Natural killer cell (primary cell): ENCODE measurements at regions not wholly inside any gene's neighbourhood (a gene's known extent, or its start where the extent isn't known, plus 50 kb on each side); places are given as distances from the start of the nearest gene placed in this dataset.

ENCODE experiments used
- ATAC-seq, 3 donors: fragments of 150-1000 bp in 2 of 3; fragments of 200-7000 bp in 1 of 3; cut with Tn5 transposase; 1 replicate in 1 of 3; 2 replicates in 2 of 3; pipeline ENCODE4 v1.10.0; 2021; ENCODE audit warnings: mild to moderate bottlenecking in 2 of 3, moderate library complexity in 2 of 3
- DNase-seq, 2 donors: peaks; one replicate each; pipeline versions ENCODE4 v3.0.0 to v3.0.0-alpha.2; 2013 to 2021; ENCODE audit warnings: mixed read lengths in 1 of 2
- H3K27ac ChIP-seq: one replicate; pipeline ENCODE4 v1.5.1; 2013; ENCODE audit warnings: mild to moderate bottlenecking, low read length
- H3K27me3 ChIP-seq: one replicate; pipeline ENCODE4 v1.6.1; 2013; ENCODE audit warnings: low read length; ENCODE audit not compliant: control insufficient read depth, insufficient read depth
- H3K36me3 ChIP-seq: one replicate; pipeline ENCODE4 v1.6.1; 2013; ENCODE audit warnings: low read length; ENCODE audit not compliant: control insufficient read depth, insufficient read depth
- H3K4me1 ChIP-seq: one replicate; pipeline ENCODE4 v1.6.1; 2013; ENCODE audit warnings: low read length; ENCODE audit not compliant: control insufficient read depth, insufficient read depth
- H3K4me3 ChIP-seq: one replicate; pipeline ENCODE4 v1.5.1; 2013; ENCODE audit warnings: low read length
- H3K9me3 ChIP-seq: one replicate; pipeline ENCODE4 v1.6.1; 2013; ENCODE audit warnings: low read length; ENCODE audit not compliant: control insufficient read depth, insufficient read depth
- H3K27ac Mint-ChIP-seq, 2 donors: one replicate each; pipeline ENCODE4 v1.8.0; 2022; ENCODE audit warnings: mild to moderate bottlenecking in 2 of 2, mixed read lengths in 2 of 2, moderate library complexity in 1 of 2
- H3K27me3 Mint-ChIP-seq, 2 donors: one replicate each; pipeline ENCODE4 v1.8.0; 2022; ENCODE audit warnings: low read depth in 2 of 2, mixed read lengths in 2 of 2
- H3K36me3 Mint-ChIP-seq: one replicate; pipeline ENCODE4 v1.8.0; 2022; ENCODE audit warnings: mixed read lengths
- H3K4me1 Mint-ChIP-seq, 2 donors: one replicate each; pipeline ENCODE4 v1.8.0; 2022; ENCODE audit warnings: mixed read lengths in 2 of 2
- H3K4me3 Mint-ChIP-seq: one replicate; pipeline ENCODE4 v1.8.0; 2022; ENCODE audit warnings: mild to moderate bottlenecking, moderate library complexity, mixed read lengths
- H3K9me3 Mint-ChIP-seq, 2 donors: one replicate each; pipeline ENCODE4 v1.8.0; 2022; ENCODE audit warnings: mixed read lengths in 2 of 2
- WGBS: methylation state at CpG from one replicate; pipeline ENCODE4 v1.1.7; 2013; ENCODE audit warnings: missing lambda C conversion rate; ENCODE audit not compliant: insufficient coverage; 5-methylcytosine and 5-hydroxymethylcytosine counted together
- intact Hi-C: fragments of 100-400 bp; cut with micrococcal nuclease; formaldehyde crosslinking; loops from one replicate; pipeline ENCODE4 v1.14.2; 2022
- TF ChIP-seq, protein P1 (sequence below): fragments of 200-600 bp; IDR thresholded peaks from one replicate; pipeline ENCODE4 v1.8.0; 2022; ENCODE audit warnings: antibody characterized with exemption

- no peaks in the 10 kb centered on the region for H3K27me3 ChIP-seq
- no peak overlapping the region for H3K4me3 Mint-ChIP-seq
- H3K27me3 Mint-ChIP-seq, result peaks cover 0 to 7% of the 10 kb centered on the region in 2 donors
- WGBS, result 83% methylated on average over 2 of the region's 3 CpGs
- H3K4me1 Mint-ChIP-seq, result no peaks in the 10 kb centered on the region
- no peak overlapping the region for H3K27ac ChIP-seq
- DNase-seq (no peak), ATAC-seq (no peak)
- H3K27ac Mint-ChIP-seq, result no peak overlapping the region
- no peaks in the 10 kb centered on the region for H3K36me3 ChIP-seq
- no peak overlapping the region for H3K4me3 ChIP-seq
- no peaks in the 10 kb centered on the region for H3K9me3 Mint-ChIP-seq
- no peaks in the 10 kb centered on the region for H3K36me3 Mint-ChIP-seq
- no peaks in the 10 kb centered on the region for H3K4me1 ChIP-seq
- no peaks in the 10 kb centered on the region for H3K9me3 ChIP-seq
- intact Hi-C loops, result no loop called here
- TF ChIP-seq, protein P1, sequence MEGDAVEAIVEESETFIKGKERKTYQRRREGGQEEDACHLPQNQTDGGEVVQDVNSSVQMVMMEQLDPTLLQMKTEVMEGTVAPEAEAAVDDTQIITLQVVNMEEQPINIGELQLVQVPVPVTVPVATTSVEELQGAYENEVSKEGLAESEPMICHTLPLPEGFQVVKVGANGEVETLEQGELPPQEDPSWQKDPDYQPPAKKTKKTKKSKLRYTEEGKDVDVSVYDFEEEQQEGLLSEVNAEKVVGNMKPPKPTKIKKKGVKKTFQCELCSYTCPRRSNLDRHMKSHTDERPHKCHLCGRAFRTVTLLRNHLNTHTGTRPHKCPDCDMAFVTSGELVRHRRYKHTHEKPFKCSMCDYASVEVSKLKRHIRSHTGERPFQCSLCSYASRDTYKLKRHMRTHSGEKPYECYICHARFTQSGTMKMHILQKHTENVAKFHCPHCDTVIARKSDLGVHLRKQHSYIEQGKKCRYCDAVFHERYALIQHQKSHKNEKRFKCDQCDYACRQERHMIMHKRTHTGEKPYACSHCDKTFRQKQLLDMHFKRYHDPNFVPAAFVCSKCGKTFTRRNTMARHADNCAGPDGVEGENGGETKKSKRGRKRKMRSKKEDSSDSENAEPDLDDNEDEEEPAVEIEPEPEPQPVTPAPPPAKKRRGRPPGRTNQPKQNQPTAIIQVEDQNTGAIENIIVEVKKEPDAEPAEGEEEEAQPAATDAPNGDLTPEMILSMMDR, result no peak
Observed at GRCh38 chr5:143734456-143734780, 77.5 kb upstream of the HMHB1 start.

GRCh38 chr5:143733665-143734455 is 78.1 kb upstream of the HMHB1 start:
- H3K27me3 Mint-ChIP-seq, result peaks cover 0 to 7% of the 10 kb centered on the region in 2 donors
- H3K27ac Mint-ChIP-seq, result no peak overlapping the region
- H3K36me3 Mint-ChIP-seq, result no peaks in the 10 kb centered on the region
- H3K4me1 ChIP-seq, result no peaks in the 10 kb centered on the region
- H3K4me1 Mint-ChIP-seq, result no peaks in the 10 kb centered on the region
- intact Hi-C loops, result no loop called here
- H3K9me3 Mint-ChIP-seq, result no peaks in the 10 kb centered on the region
- no peak for DNase-seq
- H3K4me3 Mint-ChIP-seq, result no peak overlapping the region
- no peak overlapping the region for H3K27ac ChIP-seq
- H3K4me3 ChIP-seq, result no peak overlapping the region
- 96% methylated on average over 6 of the region's 6 CpGs for WGBS
- H3K9me3 ChIP-seq, result no peaks in the 10 kb centered on the region
- H3K27me3 ChIP-seq, result no peaks in the 10 kb centered on the region
- H3K36me3 ChIP-seq, result no peaks in the 10 kb centered on the region
- ATAC-seq, result no peak
- TF ChIP-seq, protein P1, result no peak

GRCh38 chr5:143732402-143732801 is 79.6 kb upstream of the HMHB1 start:
- Histone ChIP-seq H3K4me3 (no peak overlapping the region), H3K9me3 (no peaks in the 10 kb centered on the region), H3K27me3 (no peaks in the 10 kb centered on the region), H3K27ac (no peak overlapping the region), H3K36me3 (no peaks in the 10 kb centered on the region), H3K4me1 (no peaks in the 10 kb centered on the region)
- Mint-ChIP-seq H3K4me1 (no peaks in the 10 kb centered on the region), H3K27me3 (peaks cover 0 to 7% of the 10 kb centered on the region in 2 donors), H3K27ac (no peak overlapping the region), H3K9me3 (no peaks in the 10 kb centered on the region), H3K4me3 (no peak overlapping the region), H3K36me3 (no peaks in the 10 kb centered on the region)
- intact Hi-C loops, result no loop called here
- DNase-seq (no peak), ATAC-seq (no peak)
- TF ChIP-seq, protein P1, result no peak
- 100% methylated on average over 1 of the region's 1 CpG for WGBS
